ENCODE measurements at regions not wholly inside any gene's neighbourhood (a gene's known extent, or its start where the extent isn't known, plus 50 kb on each side); places are given as distances from the start of the nearest gene placed in this dataset.

DNA sequence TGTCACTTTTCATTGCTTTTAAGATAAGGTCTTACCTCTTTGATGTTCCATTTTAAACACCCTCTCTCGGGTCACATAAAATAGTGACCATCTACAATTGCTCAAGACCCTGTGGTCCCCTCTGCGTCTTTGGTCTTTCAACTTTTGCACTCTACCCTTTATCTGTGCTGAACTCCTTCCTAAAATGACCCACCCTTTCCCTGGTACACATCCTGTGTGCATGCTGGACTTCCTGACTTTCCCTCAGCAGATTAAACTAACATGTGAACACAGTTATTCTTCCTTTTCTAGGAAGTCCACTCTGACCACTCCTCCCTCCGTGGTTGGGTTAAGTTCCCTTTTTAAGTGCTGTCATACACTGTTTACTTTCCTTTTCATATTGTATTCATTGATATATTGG, 414.2 kb downstream of the GABRB3 start:
- TF ChIP-seq, protein P1, sequence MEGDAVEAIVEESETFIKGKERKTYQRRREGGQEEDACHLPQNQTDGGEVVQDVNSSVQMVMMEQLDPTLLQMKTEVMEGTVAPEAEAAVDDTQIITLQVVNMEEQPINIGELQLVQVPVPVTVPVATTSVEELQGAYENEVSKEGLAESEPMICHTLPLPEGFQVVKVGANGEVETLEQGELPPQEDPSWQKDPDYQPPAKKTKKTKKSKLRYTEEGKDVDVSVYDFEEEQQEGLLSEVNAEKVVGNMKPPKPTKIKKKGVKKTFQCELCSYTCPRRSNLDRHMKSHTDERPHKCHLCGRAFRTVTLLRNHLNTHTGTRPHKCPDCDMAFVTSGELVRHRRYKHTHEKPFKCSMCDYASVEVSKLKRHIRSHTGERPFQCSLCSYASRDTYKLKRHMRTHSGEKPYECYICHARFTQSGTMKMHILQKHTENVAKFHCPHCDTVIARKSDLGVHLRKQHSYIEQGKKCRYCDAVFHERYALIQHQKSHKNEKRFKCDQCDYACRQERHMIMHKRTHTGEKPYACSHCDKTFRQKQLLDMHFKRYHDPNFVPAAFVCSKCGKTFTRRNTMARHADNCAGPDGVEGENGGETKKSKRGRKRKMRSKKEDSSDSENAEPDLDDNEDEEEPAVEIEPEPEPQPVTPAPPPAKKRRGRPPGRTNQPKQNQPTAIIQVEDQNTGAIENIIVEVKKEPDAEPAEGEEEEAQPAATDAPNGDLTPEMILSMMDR (IDR thresholded peaks at IDR 0.05; ENCODE audit: insufficient read depth, low read depth, low read length): no peak
- no peak for TF ChIP-seq EZH2 (IDR thresholded peaks at IDR 0.05; ENCODE audit: insufficient read depth, low read length)

Measured in astrocyte (in vitro differentiated cells and primary cell).